LNCAP (cell line): ENCODE measurements at regions not wholly inside any gene's neighbourhood (a gene's known extent, or its start where the extent isn't known, plus 50 kb on each side); places are given as distances from the start of the nearest gene placed in this dataset.

Experiments used
- TF ChIP-seq, protein P1 (sequence below): fragments of 450-650 bp; IDR thresholded peaks from 2 replicates; pipeline ENCODE4 v1.5.1; 2017; ENCODE audit warnings: mild to moderate bottlenecking

DNA sequence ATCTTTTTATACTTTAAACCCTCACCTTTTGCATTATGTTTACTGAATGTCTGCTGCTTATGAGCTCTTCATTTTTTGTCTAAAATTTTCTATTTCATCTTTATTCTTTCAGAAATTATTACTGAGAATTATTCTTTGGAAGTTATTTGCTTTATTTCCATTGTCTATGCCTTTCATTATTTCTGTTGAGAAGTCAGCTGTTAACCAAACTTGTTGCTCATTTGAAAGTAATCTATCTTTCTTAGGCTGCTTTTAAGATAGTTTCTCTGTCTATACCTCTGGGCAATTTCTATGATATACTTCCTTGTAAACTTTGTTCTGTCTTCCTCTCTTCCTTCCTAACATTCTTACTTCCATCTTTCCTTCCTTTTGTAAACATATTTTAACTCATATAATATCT, 1165.9 kb upstream of the CELF2 start:
- TF ChIP-seq, protein P1, sequence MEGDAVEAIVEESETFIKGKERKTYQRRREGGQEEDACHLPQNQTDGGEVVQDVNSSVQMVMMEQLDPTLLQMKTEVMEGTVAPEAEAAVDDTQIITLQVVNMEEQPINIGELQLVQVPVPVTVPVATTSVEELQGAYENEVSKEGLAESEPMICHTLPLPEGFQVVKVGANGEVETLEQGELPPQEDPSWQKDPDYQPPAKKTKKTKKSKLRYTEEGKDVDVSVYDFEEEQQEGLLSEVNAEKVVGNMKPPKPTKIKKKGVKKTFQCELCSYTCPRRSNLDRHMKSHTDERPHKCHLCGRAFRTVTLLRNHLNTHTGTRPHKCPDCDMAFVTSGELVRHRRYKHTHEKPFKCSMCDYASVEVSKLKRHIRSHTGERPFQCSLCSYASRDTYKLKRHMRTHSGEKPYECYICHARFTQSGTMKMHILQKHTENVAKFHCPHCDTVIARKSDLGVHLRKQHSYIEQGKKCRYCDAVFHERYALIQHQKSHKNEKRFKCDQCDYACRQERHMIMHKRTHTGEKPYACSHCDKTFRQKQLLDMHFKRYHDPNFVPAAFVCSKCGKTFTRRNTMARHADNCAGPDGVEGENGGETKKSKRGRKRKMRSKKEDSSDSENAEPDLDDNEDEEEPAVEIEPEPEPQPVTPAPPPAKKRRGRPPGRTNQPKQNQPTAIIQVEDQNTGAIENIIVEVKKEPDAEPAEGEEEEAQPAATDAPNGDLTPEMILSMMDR, result no peak

DNA sequence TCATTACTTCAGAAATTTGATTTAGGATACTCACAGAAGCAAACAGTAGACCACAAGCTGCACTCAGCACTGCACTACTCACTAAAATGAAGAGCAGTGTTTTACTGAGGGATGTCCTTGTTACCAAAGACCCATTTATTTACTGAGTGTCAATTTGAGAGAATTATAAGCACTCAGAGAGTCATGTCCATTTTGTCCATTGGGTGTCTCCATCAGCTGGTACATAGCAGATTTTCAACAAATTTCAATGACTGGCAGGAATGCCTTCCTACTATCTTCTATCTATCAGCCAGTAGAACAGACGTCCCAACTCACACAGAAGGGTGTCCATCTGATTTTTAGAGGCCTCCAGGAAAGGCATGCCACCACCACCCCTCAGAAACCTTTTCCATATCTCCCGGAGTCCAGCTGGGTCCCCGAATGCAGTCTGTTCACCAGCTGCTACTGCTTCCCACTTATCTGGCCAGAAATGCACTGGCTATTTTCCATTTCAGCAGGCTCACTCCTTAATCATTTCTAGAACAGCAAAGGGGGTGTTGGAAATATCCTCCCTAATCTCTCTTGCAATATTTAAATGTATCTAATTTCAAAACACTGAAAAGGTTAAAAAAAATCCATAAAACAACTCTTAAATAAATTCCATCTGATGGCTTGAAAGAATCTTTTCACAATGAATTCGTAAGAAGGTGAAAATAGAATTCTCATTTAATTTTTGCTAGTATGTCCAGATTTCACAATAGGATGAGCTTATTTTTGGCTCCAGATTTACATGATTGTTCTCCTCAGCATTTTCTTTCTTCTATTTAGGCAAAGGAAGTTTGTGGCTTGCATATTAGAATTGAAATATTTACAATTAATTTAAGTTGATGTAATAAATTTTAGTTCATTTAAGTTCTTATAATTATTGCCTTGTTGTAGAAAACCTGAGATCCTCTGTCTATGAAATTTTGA, 1164.0 kb upstream of the CELF2 start:
- TF ChIP-seq, protein P1, result no peak

DNA sequence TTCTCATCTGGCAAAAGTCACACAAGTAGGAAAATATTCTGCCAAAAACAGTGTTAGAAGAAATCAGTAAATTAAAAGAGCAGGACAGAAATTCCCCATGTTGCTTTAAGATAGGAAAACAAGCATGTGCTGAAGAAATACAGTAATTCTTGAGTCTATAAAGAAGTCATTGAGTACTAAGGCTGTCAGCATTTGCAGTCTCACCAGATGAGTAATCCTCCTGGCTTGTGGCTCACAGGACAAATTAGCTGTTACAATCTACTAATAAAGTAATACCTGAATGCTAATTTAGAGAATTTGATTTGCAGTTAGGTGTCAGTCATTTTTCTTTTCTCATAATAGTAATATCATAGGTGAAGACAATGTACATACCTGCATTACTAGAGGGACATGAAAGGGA, 1158.9 kb upstream of the CELF2 start:
- TF ChIP-seq, protein P1, result no peak

DNA sequence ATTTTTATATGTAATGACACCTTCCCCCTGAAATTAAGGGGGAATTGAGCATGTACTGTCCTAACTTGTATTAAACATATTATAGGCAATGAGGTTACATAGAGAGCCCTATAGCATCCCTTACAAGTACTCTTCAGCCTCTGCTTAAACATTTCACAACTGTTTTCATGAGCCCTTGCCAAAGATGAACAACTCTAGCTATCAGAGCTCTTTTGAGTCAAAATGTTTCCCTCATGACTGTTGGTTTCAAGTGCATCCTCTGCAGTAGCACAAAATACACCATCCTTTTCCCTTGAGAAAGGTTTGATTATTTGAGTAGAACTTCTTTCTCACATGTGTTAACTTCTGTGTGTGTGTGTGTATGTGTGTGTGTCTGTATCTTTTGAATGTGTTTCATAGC, 1157.6 kb upstream of the CELF2 start:
- TF ChIP-seq, protein P1, result no peak

DNA sequence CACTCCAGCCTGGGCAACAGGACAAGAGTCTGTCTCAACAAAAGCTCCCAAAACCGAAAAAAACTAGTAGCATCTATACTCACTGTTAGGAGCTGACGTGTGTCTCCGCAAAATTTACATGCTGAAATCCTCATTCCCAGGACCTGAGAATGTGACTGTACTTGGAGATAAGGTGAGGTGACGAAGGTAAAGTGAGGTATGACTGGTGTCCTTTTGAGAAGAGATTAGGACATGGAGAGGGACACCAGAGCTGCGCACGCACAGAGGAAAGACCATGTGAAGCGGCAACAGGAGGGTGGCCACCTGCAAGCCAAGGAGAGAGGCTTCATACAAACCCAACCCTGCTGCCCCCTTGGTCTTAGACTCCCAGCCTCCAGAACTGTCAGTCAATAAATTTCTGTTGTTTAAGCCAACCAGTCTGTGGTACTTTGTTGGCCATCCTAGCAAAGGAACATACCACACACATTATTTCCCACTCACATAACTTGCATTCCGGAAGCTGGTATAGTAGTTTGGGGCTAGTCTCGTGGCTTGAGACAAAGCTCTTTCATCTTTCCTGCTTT, 1154.0 kb upstream of the CELF2 start:
- TF ChIP-seq, protein P1, result no peak

DNA sequence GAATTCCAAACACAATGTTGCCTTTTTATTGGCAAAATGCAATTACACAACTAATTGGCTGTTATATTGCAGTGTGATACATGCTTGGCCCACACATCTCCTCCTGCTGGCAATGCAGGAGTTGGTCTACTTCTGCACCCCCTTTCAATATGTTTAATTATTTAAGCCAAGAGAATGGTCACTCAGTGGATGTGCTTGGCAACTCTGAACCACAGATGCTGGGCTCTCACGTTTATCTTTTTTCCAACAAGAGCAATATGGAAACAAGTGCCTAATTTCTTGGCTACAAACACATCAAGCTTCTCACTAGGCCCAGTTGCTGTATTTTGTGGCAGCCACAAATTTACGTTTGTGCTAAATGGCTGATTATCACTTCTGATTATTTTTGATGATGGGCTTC, 1149.2 kb upstream of the CELF2 start:
- TF ChIP-seq, protein P1, result no peak

DNA sequence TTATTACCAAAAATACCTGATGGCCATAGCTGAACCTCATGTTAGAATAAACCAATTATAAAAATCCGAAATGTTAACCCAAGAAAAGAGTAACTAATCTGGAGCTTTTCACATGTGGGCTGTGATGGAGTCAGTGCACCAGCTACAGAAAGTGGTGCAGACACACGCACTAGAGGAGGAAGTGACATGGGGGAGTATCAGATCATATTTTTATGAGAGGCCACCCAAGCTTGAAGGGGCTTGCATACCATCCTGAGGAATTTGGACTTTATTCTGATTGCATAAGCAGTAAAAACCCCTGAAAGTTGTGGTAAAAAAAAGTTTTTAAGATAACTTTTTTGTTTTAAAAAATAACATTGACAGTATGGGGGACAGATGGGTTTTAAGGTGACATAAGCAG, 1148.5 kb upstream of the CELF2 start:
- TF ChIP-seq, protein P1, result no peak
